ENCODE measurements at regions not wholly inside any gene's neighbourhood (a gene's known extent, or its start where the extent isn't known, plus 50 kb on each side); places are given as distances from the start of the nearest gene placed in this dataset.
A peak's percentile ranks its signal among the peaks of the same experiment; 100 is the strongest.

GRCh38 chr2:146987996-146988395, 856.8 kb upstream of the ACVR2A start:
- POLR2A ChIA-PET (ENCODE audit: low non-redundant PET): no interaction called here
- TF ChIP-seq CTCF (conservative IDR thresholded peaks at IDR 0.05; ENCODE audit: low read depth): no peak
- H3K27ac ChIP-seq: no peak overlapping the region
- CTCF ChIA-PET: interaction anchor here (0.6 to 0.7 kb wide), 2 partner anchors 45 to 311 kb away, joined by 3 to 4 read pairs; no protein-coding TSS in a partner anchor
- no peak for DNase-seq (ENCODE audit: low spot score)

- peak overlapping the region; percentile 41; the same call in 1 of the 2 replicates for H3K27ac ChIP-seq
- DNase-seq (ENCODE audit: low spot score): peak; percentile 49
- CTCF ChIA-PET: no interaction called here
- POLR2A ChIA-PET (ENCODE audit: low non-redundant PET): no interaction called here
- no peak for TF ChIP-seq CTCF (conservative IDR thresholded peaks at IDR 0.05; ENCODE audit: low read depth)
Observed at GRCh38 chr2:146986161-146986560, 858.7 kb upstream of the ACVR2A start.

GRCh38 chr2:146985753-146986152, 859.1 kb upstream of the ACVR2A start:
- DNase-seq (ENCODE audit: low spot score): no peak
- ChIA-PET POLR2A (ENCODE audit: low non-redundant PET) (no interaction called here), CTCF (no interaction called here)
- no peak for TF ChIP-seq CTCF (conservative IDR thresholded peaks at IDR 0.05; ENCODE audit: low read depth)
- H3K27ac ChIP-seq: peak overlapping the region; percentile 41; the same call in 1 of the 2 replicates

GRCh38 chr2:146984014-146984413, 860.8 kb upstream of the ACVR2A start:
- peak overlapping the region; percentile 71 for H3K27ac ChIP-seq
- ChIA-PET POLR2A (ENCODE audit: low non-redundant PET) (no interaction called here), CTCF (no interaction called here)
- TF ChIP-seq CTCF (conservative IDR thresholded peaks at IDR 0.05; ENCODE audit: low read depth): no peak
- no peak for DNase-seq (ENCODE audit: low spot score)

GRCh38 chr2:146982393-146982846, 862.4 kb upstream of the ACVR2A start:
- H3K27ac ChIP-seq: peak overlapping the region; percentile 72; the same call in 1 of the 2 replicates
- POLR2A ChIA-PET (ENCODE audit: low non-redundant PET): no interaction called here
- no peak for TF ChIP-seq CTCF (conservative IDR thresholded peaks at IDR 0.05; ENCODE audit: low read depth)
- CTCF ChIA-PET: interaction anchor here (0.7 kb wide), 1 partner anchor 944 kb away, joined by 3 read pairs; no protein-coding TSS in a partner anchor
- peak; percentile 67 for DNase-seq (ENCODE audit: low spot score)

GRCh38 chr2:146981921-146982320, 862.9 kb upstream of the ACVR2A start:
- CTCF ChIA-PET: interaction anchor here (0.7 kb wide), 1 partner anchor 944 kb away, joined by 3 read pairs; no protein-coding TSS in a partner anchor
- no peak for TF ChIP-seq CTCF (conservative IDR thresholded peaks at IDR 0.05; ENCODE audit: low read depth)
- POLR2A ChIA-PET (ENCODE audit: low non-redundant PET): no interaction called here
- H3K27ac ChIP-seq: no peak overlapping the region
- no peak for DNase-seq (ENCODE audit: low spot score)
